ENCODE measurements at regions not wholly inside any gene's neighbourhood (a gene's known extent, or its start where the extent isn't known, plus 50 kb on each side); places are given as distances from the start of the nearest gene placed in this dataset.
A peak's percentile ranks its signal among the peaks of the same experiment; 100 is the strongest.

- TF ChIP-seq ZNF687 (IDR thresholded peaks at IDR 0.05): no peak
- no peak for TF ChIP-seq ATF3 (IDR thresholded peaks at IDR 0.05; ENCODE audit: borderline replicate concordance, extremely low read depth, low read depth, low read length)
- peak; percentile 27 for TF ChIP-seq PBX3 (IDR thresholded peaks at IDR 0.05; ENCODE audit: insufficient replicate concordance, low read depth, low read length)
- no peak for TF ChIP-seq USF1 (IDR thresholded peaks at IDR 0.05; ENCODE audit: borderline replicate concordance, extremely low read length, insufficient read depth, low read depth, low read length)
- peak; percentile 84 for TF ChIP-seq BCL3 (IDR thresholded peaks at IDR 0.05; ENCODE audit: borderline replicate concordance, insufficient read depth, low read depth, low read length, poor library complexity, severe bottlenecking)
Measured at GRCh38 chr2:239644011-239644410, 243.2 kb upstream of the HDAC4 start (continued).

Measured in GM12878 (cell line).